PC-3 (cell line): ENCODE measurements at regions not wholly inside any gene's neighbourhood (a gene's known extent, or its start where the extent isn't known, plus 50 kb on each side); places are given as distances from the start of the nearest gene placed in this dataset.

Experiments used
- CTCF ChIP-seq: fragments of 300-600 bp; sonication (generic); conservative IDR thresholded peaks from 2 replicates; pipeline ENCODE4 v1.5.1; 2017; ENCODE audit warnings: antibody characterized with exemption, low read depth, mild to moderate bottlenecking, low read length
- EZH2 ChIP-seq: fragments of 300-600 bp; sonication (generic); IDR thresholded peaks from one replicate; pipeline ENCODE4 v1.6.1; 2017; ENCODE audit warnings: antibody characterized with exemption, mild to moderate bottlenecking, low read length; ENCODE audit not compliant: unreplicated experiment
- EZH2phosphoT487 ChIP-seq: fragments of 300-600 bp; sonication (generic); IDR thresholded peaks from 2 replicates; pipeline ENCODE4 v1.6.1; 2018; ENCODE audit warnings: mild to moderate bottlenecking, antibody characterized with exemption, low read length, borderline replicate concordance

GRCh38 chr11:19474954-19475721 is 234.4 kb upstream of the E2F8 start:
- TF ChIP-seq CTCF (no peak), EZH2 (no peak), EZH2phosphoT487 (no peak)
